HEK293 (cell line): ENCODE measurements at regions not wholly inside any gene's neighbourhood (a gene's known extent, or its start where the extent isn't known, plus 50 kb on each side); places are given as distances from the start of the nearest gene placed in this dataset.
A peak's percentile ranks its signal among the peaks of the same experiment; 100 is the strongest.

Source experiments
- HOXD13 ChIP-seq: sonication (generic); formaldehyde crosslinking; IDR thresholded peaks from 2 replicates; pipeline ENCODE4 v1.8.0; 2022; ENCODE audit warnings: missing genetic modification reagents, borderline replicate concordance
- INSM2 ChIP-seq: fragments of 450-650 bp; formaldehyde crosslinking; IDR thresholded peaks from 2 replicates; pipeline ENCODE4 v1.5.1; 2016; ENCODE audit warnings: missing biosample characterization, missing genetic modification characterization
- PATZ1 ChIP-seq: fragments of 450-650 bp; formaldehyde crosslinking; IDR thresholded peaks from 2 replicates; pipeline ENCODE4 v1.5.1; 2016; ENCODE audit warnings: missing biosample characterization, missing genetic modification characterization
- PBX3 ChIP-seq: sonication (generic); formaldehyde crosslinking; IDR thresholded peaks from 2 replicates; pipeline ENCODE4 v1.8.1; 2022; ENCODE audit warnings: mild to moderate bottlenecking, moderate library complexity, missing genetic modification reagents
- TSHZ1 ChIP-seq: fragments of 450-650 bp; formaldehyde crosslinking; IDR thresholded peaks from 2 replicates; pipeline ENCODE4 v1.5.1; 2016; ENCODE audit warnings: missing biosample characterization, missing genetic modification characterization, borderline replicate concordance
- ZBTB17 ChIP-seq: fragments of 450-650 bp; formaldehyde crosslinking; IDR thresholded peaks from 2 replicates; pipeline ENCODE4 v1.5.1; 2016; ENCODE audit warnings: missing biosample characterization, missing genetic modification characterization
- ZNF221 ChIP-seq: fragments of 450-650 bp; formaldehyde crosslinking; IDR thresholded peaks from 2 replicates; pipeline ENCODE4 v1.5.1; 2017; ENCODE audit warnings: missing biosample characterization, missing genetic modification characterization, borderline replicate concordance
- ZNF26 ChIP-seq: fragments of 450-650 bp; formaldehyde crosslinking; IDR thresholded peaks from 2 replicates; pipeline ENCODE4 v1.5.1; 2016; ENCODE audit warnings: missing biosample characterization, missing genetic modification characterization
- ZNF473 ChIP-seq: fragments of 450-650 bp; formaldehyde crosslinking; IDR thresholded peaks from 2 replicates; pipeline ENCODE4 v1.5.1; 2017; ENCODE audit warnings: missing biosample characterization, missing genetic modification characterization
- ZNF792 ChIP-seq: fragments of 450-650 bp; formaldehyde crosslinking; IDR thresholded peaks from 2 replicates; pipeline ENCODE4 v1.5.1; 2016; ENCODE audit warnings: missing biosample characterization, missing genetic modification characterization
- ZSCAN18 ChIP-seq: fragments of 450-650 bp; formaldehyde crosslinking; IDR thresholded peaks from 2 replicates; pipeline ENCODE4 v1.5.1; 2016; ENCODE audit warnings: missing biosample characterization, missing genetic modification characterization
- TF ChIP-seq, protein P1 (sequence below): fragments of 450-650 bp; formaldehyde crosslinking; IDR thresholded peaks from 2 replicates; pipeline ENCODE4 v1.5.1; 2016; ENCODE audit warnings: missing biosample characterization, missing genetic modification characterization
- TF ChIP-seq, protein P2 (sequence below): fragments of 450-650 bp; formaldehyde crosslinking; IDR thresholded peaks from 2 replicates; pipeline ENCODE4 v1.5.1; 2016; ENCODE audit warnings: missing biosample characterization, missing genetic modification characterization

DNA sequence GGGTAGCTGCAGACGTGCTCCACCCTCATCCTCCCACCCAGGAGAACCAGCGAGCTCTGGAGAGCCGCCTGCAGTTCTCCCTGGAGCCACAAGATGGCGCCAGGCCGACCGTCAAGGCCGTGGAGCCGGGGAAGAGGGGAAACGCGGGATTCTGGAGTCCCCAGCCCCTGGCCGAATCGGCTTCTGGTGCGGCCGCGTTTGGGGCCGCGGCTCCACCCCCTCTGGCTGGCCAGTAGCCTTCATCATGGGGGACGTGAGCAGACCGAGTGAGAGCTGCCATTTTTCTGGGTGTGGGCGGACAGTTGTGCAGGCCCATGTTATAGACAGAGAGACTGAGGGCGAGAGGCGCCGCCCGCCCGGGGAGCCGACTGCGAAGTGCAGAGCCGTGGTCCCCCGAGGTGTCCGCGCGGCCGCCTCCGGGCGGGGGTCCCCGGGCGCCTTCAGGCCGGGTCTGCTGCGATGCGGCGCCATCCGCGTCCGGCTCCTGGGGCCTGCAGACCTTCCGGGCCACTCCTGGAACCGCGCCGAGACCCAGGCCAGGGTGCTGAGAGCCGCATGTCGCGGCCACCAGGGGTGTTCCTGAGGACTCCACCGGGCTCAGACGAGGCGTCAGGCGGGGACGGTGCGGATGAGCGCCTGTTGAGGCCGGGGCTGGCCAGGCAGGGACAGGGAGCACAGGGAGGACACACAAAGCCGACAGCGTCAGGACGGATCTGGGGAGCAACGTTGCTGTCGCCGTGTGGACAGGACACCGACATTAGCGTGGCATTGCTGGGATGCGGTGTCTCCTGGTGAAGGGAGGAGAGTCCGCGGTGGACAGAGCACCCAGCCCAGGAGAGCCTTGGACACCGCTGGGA lies 418.2 kb upstream of the HS6ST1 start:
- TF ChIP-seq PATZ1 (tag by site-specific recombination): no peak
- no peak for TF ChIP-seq TSHZ1
- TF ChIP-seq, protein P1, sequence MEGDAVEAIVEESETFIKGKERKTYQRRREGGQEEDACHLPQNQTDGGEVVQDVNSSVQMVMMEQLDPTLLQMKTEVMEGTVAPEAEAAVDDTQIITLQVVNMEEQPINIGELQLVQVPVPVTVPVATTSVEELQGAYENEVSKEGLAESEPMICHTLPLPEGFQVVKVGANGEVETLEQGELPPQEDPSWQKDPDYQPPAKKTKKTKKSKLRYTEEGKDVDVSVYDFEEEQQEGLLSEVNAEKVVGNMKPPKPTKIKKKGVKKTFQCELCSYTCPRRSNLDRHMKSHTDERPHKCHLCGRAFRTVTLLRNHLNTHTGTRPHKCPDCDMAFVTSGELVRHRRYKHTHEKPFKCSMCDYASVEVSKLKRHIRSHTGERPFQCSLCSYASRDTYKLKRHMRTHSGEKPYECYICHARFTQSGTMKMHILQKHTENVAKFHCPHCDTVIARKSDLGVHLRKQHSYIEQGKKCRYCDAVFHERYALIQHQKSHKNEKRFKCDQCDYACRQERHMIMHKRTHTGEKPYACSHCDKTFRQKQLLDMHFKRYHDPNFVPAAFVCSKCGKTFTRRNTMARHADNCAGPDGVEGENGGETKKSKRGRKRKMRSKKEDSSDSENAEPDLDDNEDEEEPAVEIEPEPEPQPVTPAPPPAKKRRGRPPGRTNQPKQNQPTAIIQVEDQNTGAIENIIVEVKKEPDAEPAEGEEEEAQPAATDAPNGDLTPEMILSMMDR (tag by site-specific recombination): peak; percentile 78
- no peak for TF ChIP-seq ZNF26 (tag by site-specific recombination)
- TF ChIP-seq ZBTB17 (tag by site-specific recombination): no peak
- no peak for TF ChIP-seq PBX3 (CRISPR knock-in tag)
- TF ChIP-seq INSM2 (tag by site-specific recombination): no peak
- TF ChIP-seq ZSCAN18: no peak
- TF ChIP-seq ZNF473 (tag by site-specific recombination): no peak
- no peak for TF ChIP-seq ZNF792 (tag by site-specific recombination)
- no peak for TF ChIP-seq ZNF221 (tag by site-specific recombination)
- no peak for TF ChIP-seq HOXD13
- TF ChIP-seq, protein P2, sequence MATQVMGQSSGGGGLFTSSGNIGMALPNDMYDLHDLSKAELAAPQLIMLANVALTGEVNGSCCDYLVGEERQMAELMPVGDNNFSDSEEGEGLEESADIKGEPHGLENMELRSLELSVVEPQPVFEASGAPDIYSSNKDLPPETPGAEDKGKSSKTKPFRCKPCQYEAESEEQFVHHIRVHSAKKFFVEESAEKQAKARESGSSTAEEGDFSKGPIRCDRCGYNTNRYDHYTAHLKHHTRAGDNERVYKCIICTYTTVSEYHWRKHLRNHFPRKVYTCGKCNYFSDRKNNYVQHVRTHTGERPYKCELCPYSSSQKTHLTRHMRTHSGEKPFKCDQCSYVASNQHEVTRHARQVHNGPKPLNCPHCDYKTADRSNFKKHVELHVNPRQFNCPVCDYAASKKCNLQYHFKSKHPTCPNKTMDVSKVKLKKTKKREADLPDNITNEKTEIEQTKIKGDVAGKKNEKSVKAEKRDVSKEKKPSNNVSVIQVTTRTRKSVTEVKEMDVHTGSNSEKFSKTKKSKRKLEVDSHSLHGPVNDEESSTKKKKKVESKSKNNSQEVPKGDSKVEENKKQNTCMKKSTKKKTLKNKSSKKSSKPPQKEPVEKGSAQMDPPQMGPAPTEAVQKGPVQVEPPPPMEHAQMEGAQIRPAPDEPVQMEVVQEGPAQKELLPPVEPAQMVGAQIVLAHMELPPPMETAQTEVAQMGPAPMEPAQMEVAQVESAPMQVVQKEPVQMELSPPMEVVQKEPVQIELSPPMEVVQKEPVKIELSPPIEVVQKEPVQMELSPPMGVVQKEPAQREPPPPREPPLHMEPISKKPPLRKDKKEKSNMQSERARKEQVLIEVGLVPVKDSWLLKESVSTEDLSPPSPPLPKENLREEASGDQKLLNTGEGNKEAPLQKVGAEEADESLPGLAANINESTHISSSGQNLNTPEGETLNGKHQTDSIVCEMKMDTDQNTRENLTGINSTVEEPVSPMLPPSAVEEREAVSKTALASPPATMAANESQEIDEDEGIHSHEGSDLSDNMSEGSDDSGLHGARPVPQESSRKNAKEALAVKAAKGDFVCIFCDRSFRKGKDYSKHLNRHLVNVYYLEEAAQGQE (tag by site-specific recombination): no peak
